Chondrocyte (in vitro differentiated cells): ENCODE measurements at regions not wholly inside any gene's neighbourhood (a gene's known extent, or its start where the extent isn't known, plus 50 kb on each side); places are given as distances from the start of the nearest gene placed in this dataset.

Experiments
- DNase-seq: peaks from one replicate; pipeline ENCODE4 v3.0.0; 2021; ENCODE audit warnings: mixed read lengths, low spot score
- H3K27ac Mint-ChIP-seq: one replicate; pipeline ENCODE4 v1.8.0; 2021; ENCODE audit warnings: mild to moderate bottlenecking, moderate library complexity, mixed read lengths; ENCODE audit not compliant: unreplicated experiment
- H3K27me3 Mint-ChIP-seq: 2 replicates; pipeline ENCODE4 v1.8.0; 2021; ENCODE audit warnings: low read depth, mixed read lengths
- H3K36me3 Mint-ChIP-seq: 2 replicates; pipeline ENCODE4 v1.8.0; 2021; ENCODE audit warnings: low read depth, mixed read lengths
- H3K4me1 Mint-ChIP-seq: 2 replicates; pipeline ENCODE4 v1.8.0; 2021; ENCODE audit warnings: low read depth, mild to moderate bottlenecking, mixed read lengths
- H3K4me3 Mint-ChIP-seq: one replicate; pipeline ENCODE4 v1.8.0; 2021; ENCODE audit warnings: mild to moderate bottlenecking, moderate library complexity, mixed read lengths; ENCODE audit not compliant: unreplicated experiment
- H3K9me3 Mint-ChIP-seq: 2 replicates; pipeline ENCODE4 v1.8.0; 2021; ENCODE audit warnings: low read depth, mixed read lengths
- TF ChIP-seq, protein P1 (sequence below): fragments of 200-600 bp; sonication (generic); IDR thresholded peaks from 2 replicates; pipeline ENCODE4 v1.5.0; 2021; ENCODE audit warnings: antibody characterized with exemption, mild to moderate bottlenecking, moderate library complexity

- Mint-ChIP-seq H3K4me1 (no peaks in the 10 kb centered on the region), H3K27me3 (no peaks in the 10 kb centered on the region), H3K4me3 (no peak overlapping the region), H3K36me3 (no peaks in the 10 kb centered on the region), H3K9me3 (no peaks in the 10 kb centered on the region), H3K27ac (no peak overlapping the region)
- TF ChIP-seq, protein P1, sequence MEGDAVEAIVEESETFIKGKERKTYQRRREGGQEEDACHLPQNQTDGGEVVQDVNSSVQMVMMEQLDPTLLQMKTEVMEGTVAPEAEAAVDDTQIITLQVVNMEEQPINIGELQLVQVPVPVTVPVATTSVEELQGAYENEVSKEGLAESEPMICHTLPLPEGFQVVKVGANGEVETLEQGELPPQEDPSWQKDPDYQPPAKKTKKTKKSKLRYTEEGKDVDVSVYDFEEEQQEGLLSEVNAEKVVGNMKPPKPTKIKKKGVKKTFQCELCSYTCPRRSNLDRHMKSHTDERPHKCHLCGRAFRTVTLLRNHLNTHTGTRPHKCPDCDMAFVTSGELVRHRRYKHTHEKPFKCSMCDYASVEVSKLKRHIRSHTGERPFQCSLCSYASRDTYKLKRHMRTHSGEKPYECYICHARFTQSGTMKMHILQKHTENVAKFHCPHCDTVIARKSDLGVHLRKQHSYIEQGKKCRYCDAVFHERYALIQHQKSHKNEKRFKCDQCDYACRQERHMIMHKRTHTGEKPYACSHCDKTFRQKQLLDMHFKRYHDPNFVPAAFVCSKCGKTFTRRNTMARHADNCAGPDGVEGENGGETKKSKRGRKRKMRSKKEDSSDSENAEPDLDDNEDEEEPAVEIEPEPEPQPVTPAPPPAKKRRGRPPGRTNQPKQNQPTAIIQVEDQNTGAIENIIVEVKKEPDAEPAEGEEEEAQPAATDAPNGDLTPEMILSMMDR = no peak
- DNase-seq = no peak
These were observed 86.8 kb upstream of the STARD13 start for GRCh38 chr13:33372251-33372919.

GRCh38 chr13:33373624-33374023 is 88.1 kb upstream of the STARD13 start:
- no peaks in the 10 kb centered on the region for H3K4me1 Mint-ChIP-seq
- H3K36me3 Mint-ChIP-seq = no peaks in the 10 kb centered on the region
- no peaks in the 10 kb centered on the region for H3K27me3 Mint-ChIP-seq
- H3K27ac Mint-ChIP-seq = no peak overlapping the region
- H3K9me3 Mint-ChIP-seq = no peaks in the 10 kb centered on the region
- TF ChIP-seq, protein P1 = peak; percentile 51
- H3K4me3 Mint-ChIP-seq = no peak overlapping the region
- no peak for DNase-seq

- H3K9me3 Mint-ChIP-seq = no peaks in the 10 kb centered on the region
- no peak overlapping the region for H3K27ac Mint-ChIP-seq
- no peak overlapping the region for H3K4me3 Mint-ChIP-seq
- TF ChIP-seq, protein P1 = no peak
- no peaks in the 10 kb centered on the region for H3K36me3 Mint-ChIP-seq
- H3K27me3 Mint-ChIP-seq = no peaks in the 10 kb centered on the region
- no peaks in the 10 kb centered on the region for H3K4me1 Mint-ChIP-seq
- DNase-seq = no peak
These were observed 89.9 kb upstream of the STARD13 start for GRCh38 chr13:33375421-33375820.

GRCh38 chr13:33376212-33376611 is 90.7 kb upstream of the STARD13 start:
- Mint-ChIP-seq H3K27ac (no peak overlapping the region), H3K36me3 (no peaks in the 10 kb centered on the region), H3K4me3 (no peak overlapping the region), H3K4me1 (peaks cover 5% of the 10 kb centered on the region), H3K27me3 (no peaks in the 10 kb centered on the region), H3K9me3 (no peaks in the 10 kb centered on the region)
- TF ChIP-seq, protein P1 = no peak
- no peak for DNase-seq

DNA sequence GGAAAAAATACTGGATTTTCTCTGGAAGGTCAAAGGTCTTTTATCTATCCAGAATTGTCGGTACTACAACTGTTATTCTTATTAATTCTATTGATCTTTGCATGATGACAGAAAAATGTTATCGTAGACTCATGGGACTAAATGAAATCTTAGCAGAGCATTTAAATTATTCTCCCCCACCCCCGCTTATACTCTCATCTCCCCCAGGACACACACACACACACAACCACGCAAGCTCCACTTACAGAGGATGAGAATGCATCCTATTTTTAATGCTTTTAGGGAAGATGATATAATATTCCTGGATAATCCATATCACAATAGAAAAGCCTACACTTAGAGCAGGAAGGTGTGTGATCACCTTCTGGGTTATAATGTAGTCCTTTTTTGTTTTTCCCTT is 91.9 kb upstream of the STARD13 start:
- Mint-ChIP-seq H3K27me3 (no peaks in the 10 kb centered on the region), H3K9me3 (no peaks in the 10 kb centered on the region), H3K36me3 (no peaks in the 10 kb centered on the region), H3K4me1 (peaks cover 5% of the 10 kb centered on the region), H3K27ac (no peak overlapping the region), H3K4me3 (no peak overlapping the region)
- DNase-seq = no peak
- TF ChIP-seq, protein P1 = no peak
